Transverse colon (tissue), 4 donors: ENCODE measurements at regions not wholly inside any gene's neighbourhood (a gene's known extent, or its start where the extent isn't known, plus 50 kb on each side); places are given as distances from the start of the nearest gene placed in this dataset.
"Not testable (repeated sequence)": the region's sequence is repeated elsewhere in the genome, so short reads cannot be mapped to it uniquely, and the experiment has no call there.

Source experiments
- DNase-seq: peaks from one replicate; pipeline ENCODE4 v3.0.0-alpha.2; 2019
- H3K27ac ChIP-seq, 4 donors: fragments of 200-600 bp; sonication (generic); 2 replicates each; pipeline ENCODE4 v1.5.1; 2016 to 2018; ENCODE audit warnings: inconsistent platforms in 4 of 4
- H3K27me3 ChIP-seq: fragments of 200-600 bp; sonication (generic); 2 replicates; pipeline ENCODE4 v1.5.1; 2017; ENCODE audit warnings: inconsistent platforms
- H3K36me3 ChIP-seq, 4 donors: fragments of 200-600 bp; sonication (generic); 2 replicates each; pipeline ENCODE4 v1.5.1; 2017 to 2019; ENCODE audit warnings: inconsistent platforms in 4 of 4
- H3K4me1 ChIP-seq, 4 donors: fragments of 200-600 bp; sonication (generic); 2 replicates each; pipeline ENCODE4 v1.5.1; 2017 to 2020; ENCODE audit warnings: inconsistent platforms in 4 of 4
- H3K4me3 ChIP-seq, 4 donors: fragments of 200-600 bp; sonication (generic); 1 replicate in 1 of 4; 2 replicates in 3 of 4; pipeline versions ENCODE4 v1.5.1 to v1.6.1; 2017 to 2019; ENCODE audit warnings: inconsistent platforms in 4 of 4
- H3K9me3 ChIP-seq, 2 donors: fragments of 200-600 bp; sonication (generic); 2 replicates each; pipeline ENCODE4 v1.5.1; 2017 to 2019; ENCODE audit warnings: inconsistent platforms in 2 of 2
- EP300 ChIP-seq: sonication (generic); formaldehyde crosslinking; IDR thresholded peaks from one replicate; pipeline ENCODE4 v1.6.1; 2017; ENCODE audit warnings: antibody characterized with exemption, low read depth
- POLR2A ChIP-seq: fragments of 450-650 bp; IDR thresholded peaks from one replicate; pipeline ENCODE4 v1.6.1; 2016; ENCODE audit warnings: antibody characterized with exemption, mild to moderate bottlenecking, moderate library complexity
- POLR2AphosphoS5 ChIP-seq, 3 donors: sonication (generic); formaldehyde crosslinking; IDR thresholded peaks; one replicate each; pipeline ENCODE4 v1.6.1; 2016; ENCODE audit warnings: antibody characterized with exemption in 3 of 3
- WGBS, 2 donors: methylation state at CpG; one replicate each; pipeline ENCODE4 v1.1.5; 2018; ENCODE audit warnings: low coverage in 1 of 2; 5-methylcytosine and 5-hydroxymethylcytosine counted together
- in situ Hi-C, 4 donors: fragments of 200-750 bp; cut with MboI; loops; one replicate each; pipeline versions ENCODE4 v1.15.0 to v1.15.1; 2017; ENCODE audit warnings: low sequenced_read_pairs in 3 of 4, low pct_ligation_motif_present in 1 of 4, low pct_unique_long_range_greater_than_20kb in 1 of 4
- intact Hi-C: fragments of 100-400 bp; cut with DNase I; formaldehyde crosslinking; loops from one replicate; pipeline ENCODE4 v1.15.1; 2023; ENCODE audit warnings: low total_unique reads
- TF ChIP-seq, protein P1 (sequence below), 5 experiments: fragments of 200-600 bp in 3 of 5; fragments of 450-650 bp in 2 of 5; sonication (generic) in 3 of 5; IDR thresholded peaks; 1 replicate in 2 of 5; 2 replicates in 3 of 5; pipeline ENCODE4 v1.5.1; 2016 to 2017; ENCODE audit warnings: antibody characterized with exemption in 5 of 5, inconsistent platforms in 3 of 5, mild to moderate bottlenecking in 2 of 5, moderate library complexity in 1 of 5

DNA sequence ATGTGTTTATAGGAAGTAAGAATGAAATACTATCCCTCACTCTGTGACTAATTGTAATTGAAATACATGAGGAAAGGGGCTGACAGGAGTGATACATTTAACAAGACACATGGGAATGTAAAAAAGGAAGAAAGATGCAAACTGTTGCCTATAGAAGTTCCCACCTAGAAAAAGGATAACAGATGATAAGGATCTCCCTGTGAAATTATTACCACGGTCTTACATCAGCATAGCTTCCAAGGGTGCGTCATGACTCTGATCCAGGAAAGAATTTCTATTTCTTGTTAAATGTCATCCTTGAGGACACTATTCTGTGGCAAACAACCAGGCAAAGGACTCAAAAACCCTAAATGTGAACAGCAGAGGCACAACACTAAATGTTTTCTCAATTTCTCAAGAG is 1406.0 kb downstream of the CDY2B start:
- intact Hi-C loops (no loop called here), in situ Hi-C loops (no loop called here)
- Histone ChIP-seq H3K9me3 (no peaks in the 10 kb centered on the region), H3K36me3 (no peaks in the 10 kb centered on the region), H3K4me3 (no peak overlapping the region), H3K27ac (no peak overlapping the region), H3K4me1 (no peaks in the 10 kb centered on the region), H3K27me3 (no peaks in the 10 kb centered on the region)
- DNase-seq: no peak
- WGBS, 2 donors: no CpG with 5 or more reads among the region's 2 CpGs
- TF ChIP-seq, protein P1, sequence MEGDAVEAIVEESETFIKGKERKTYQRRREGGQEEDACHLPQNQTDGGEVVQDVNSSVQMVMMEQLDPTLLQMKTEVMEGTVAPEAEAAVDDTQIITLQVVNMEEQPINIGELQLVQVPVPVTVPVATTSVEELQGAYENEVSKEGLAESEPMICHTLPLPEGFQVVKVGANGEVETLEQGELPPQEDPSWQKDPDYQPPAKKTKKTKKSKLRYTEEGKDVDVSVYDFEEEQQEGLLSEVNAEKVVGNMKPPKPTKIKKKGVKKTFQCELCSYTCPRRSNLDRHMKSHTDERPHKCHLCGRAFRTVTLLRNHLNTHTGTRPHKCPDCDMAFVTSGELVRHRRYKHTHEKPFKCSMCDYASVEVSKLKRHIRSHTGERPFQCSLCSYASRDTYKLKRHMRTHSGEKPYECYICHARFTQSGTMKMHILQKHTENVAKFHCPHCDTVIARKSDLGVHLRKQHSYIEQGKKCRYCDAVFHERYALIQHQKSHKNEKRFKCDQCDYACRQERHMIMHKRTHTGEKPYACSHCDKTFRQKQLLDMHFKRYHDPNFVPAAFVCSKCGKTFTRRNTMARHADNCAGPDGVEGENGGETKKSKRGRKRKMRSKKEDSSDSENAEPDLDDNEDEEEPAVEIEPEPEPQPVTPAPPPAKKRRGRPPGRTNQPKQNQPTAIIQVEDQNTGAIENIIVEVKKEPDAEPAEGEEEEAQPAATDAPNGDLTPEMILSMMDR (IDR thresholded peaks at IDR 0.05): no peak

DNA sequence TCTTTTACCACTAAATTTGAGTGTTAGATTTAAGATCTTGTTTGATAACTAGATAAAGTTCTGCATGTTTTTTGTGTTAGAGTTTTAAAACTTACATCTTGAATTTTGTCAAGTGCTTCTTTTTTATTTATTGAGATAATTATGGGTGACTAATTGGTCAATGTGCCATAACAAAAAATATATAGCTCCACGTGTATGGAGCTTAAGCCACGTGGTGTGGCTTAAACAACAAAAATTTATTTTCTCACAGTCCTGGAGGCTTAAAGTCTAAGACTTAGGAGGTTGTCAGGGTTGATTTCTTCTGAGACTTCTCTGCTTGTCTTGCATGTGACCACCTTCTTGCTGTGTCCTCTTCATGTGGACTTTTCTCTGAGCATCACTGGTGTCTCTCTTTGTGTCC is 1425.2 kb downstream of the CDY2B start:
- WGBS, 2 donors: 67% methylated on average over 2 of the region's 2 CpGs; no CpG with 5 or more reads in 1 of the 2 donors
- no peak for TF ChIP-seq EP300
- no peak for TF ChIP-seq POLR2A
- TF ChIP-seq, protein P1 (IDR thresholded peaks at IDR 0.05): no peak
- no peak for TF ChIP-seq POLR2AphosphoS5 (IDR thresholded peaks at IDR 0.05)
- DNase-seq: no peak
- Histone ChIP-seq H3K4me1 (no peaks in the 10 kb centered on the region), H3K36me3 (no peaks in the 10 kb centered on the region), H3K27me3 (no peaks in the 10 kb centered on the region), H3K27ac (no peak overlapping the region), H3K9me3 (no peaks in the 10 kb centered on the region), H3K4me3 (no peak overlapping the region)
- intact Hi-C loops: no loop called here
- in situ Hi-C loops: no loop called here

- Histone ChIP-seq H3K4me3 (no peak overlapping the region), H3K27me3 (no peaks in the 10 kb centered on the region), H3K36me3 (no peaks in the 10 kb centered on the region), H3K27ac (no peak overlapping the region), H3K4me1 (no peaks in the 10 kb centered on the region), H3K9me3 (no peaks in the 10 kb centered on the region)
- TF ChIP-seq POLR2AphosphoS5 (IDR thresholded peaks at IDR 0.05): no peak
- no peak for TF ChIP-seq POLR2A
- TF ChIP-seq, protein P1 (IDR thresholded peaks at IDR 0.05): no peak
- WGBS, 2 donors: 100% methylated on average over 1 of the region's 2 CpGs; no CpG with 5 or more reads in 1 of the 2 donors
- in situ Hi-C loops: no loop called here
- intact Hi-C loops: no loop called here
- no peak for DNase-seq
Measured at GRCh38 chrY:16446152-16446551, 1433.9 kb downstream of the CDY2B start.

DNA sequence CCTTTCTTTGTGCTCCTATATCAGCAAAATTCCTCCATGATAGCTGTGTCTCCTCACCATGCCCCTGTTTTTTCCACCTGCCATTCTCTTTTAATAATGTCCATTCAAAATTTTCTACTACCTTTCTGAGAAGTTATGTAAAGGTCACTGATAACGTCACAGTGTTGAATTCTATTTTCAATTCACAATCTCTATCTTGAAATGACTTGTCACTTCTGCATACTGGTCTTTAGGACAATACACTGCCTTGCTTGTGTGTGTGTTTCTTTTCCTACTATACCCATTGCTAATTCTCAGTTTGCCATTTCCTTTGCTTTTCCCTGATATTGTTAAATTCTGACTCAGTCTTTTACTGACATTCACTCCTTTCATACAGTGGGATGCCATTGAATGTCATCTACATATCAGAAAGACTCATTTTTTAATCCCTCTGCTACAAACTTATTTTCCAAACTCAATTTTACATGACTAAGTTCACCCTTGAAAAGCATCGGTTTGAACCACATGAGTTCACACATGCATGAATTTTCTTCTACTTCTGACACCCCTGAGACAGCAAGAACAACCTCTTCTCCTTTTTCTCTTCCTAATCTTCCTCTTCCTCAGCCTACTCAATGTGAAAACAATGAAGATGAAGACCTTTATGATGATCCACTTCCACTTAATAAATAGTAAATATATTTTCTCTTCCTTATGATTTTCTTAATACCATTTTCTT is 1470.7 kb downstream of the CDY2B start:
- H3K27me3 ChIP-seq, in situ Hi-C loops, H3K4me3 ChIP-seq, DNase-seq, H3K36me3 ChIP-seq, H3K9me3 ChIP-seq, H3K4me1 ChIP-seq, intact Hi-C loops, H3K27ac ChIP-seq: not testable (repeated sequence)
- WGBS, 2 donors: no CpG with 5 or more reads among the region's 2 CpGs

DNA sequence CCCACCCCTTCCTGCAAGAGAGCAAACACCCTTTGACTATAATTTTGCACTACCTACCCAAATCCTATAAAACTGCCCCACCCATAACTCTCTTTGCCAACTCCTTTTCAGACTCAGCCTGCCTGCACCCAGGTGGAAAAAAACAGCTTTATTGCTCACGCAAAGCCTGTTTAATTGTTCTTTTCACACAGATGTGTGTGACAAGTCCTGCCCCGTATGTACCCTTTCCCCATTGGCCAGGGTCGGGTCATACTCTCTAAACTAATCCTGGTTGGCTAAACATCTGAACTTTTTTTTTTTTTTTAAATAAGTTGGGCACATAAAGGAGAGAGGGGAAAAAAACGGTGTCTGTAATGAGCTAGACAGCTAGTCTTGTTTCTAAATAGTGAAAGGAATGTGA is 1500.6 kb downstream of the CDY2B start:
- H3K9me3 ChIP-seq, H3K36me3 ChIP-seq, DNase-seq, in situ Hi-C loops, H3K4me3 ChIP-seq, H3K27me3 ChIP-seq, intact Hi-C loops, H3K4me1 ChIP-seq, H3K27ac ChIP-seq: not testable (repeated sequence)
- no CpG with 5 or more reads among the region's 4 CpGs for WGBS, 2 donors

DNA sequence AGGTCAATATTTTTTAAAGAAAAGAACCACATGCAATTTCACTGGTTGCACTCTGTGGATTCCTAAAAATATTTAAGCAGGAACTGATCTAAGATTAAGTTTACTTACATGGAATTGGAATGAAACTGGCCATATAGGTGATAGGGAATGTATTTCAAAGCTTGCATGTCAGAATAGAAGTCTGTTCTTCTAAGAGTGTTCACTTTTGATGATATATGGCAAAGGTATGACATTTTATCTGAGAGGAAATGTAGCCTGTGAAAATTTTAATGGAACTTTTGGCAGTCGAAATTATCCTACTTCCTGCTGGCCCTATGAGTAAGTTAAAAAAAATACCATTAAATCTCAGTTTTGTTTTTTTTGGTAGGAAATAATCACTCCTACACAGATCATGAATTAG is 1538.4 kb downstream of the CDY2B start:
- no CpG with 5 or more reads among the region's 1 CpG for WGBS, 2 donors
- intact Hi-C loops, in situ Hi-C loops: not testable (repeated sequence)

DNA sequence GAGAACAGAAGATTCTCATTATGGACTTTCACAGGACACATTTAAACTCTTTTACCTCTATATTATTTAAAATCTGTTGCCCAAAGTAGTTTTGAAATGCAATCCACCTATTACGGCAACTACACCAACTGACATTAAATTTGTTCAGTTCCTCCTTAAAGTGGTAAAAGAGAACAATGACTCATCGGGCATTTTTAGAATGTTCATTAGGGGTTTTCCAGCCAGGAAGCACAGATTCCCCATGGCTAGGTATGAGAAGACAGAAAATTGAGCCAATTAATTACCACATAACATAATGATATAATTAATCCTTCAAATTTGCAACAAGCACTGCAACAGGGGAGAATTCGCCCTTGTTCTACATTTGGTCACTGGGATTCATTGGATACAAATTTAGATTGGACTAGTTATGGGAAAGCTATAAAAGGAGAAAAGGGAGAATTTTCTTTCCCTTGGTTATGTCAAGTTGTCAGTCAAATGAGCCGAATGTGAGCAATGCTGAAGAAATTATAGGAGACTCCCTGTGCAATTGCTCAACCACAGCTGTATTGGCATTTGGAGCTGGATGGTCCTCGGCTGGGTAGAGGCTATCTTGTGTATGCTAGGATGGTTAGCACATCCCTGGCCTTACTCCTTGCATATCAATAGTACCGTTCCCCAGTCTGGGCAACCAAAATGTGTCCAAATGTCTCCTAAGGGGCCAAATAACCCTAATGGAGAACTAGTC is 1549.8 kb downstream of the CDY2B start:
- H3K27me3 ChIP-seq, in situ Hi-C loops, H3K27ac ChIP-seq, H3K36me3 ChIP-seq, H3K9me3 ChIP-seq, H3K4me3 ChIP-seq, intact Hi-C loops, H3K4me1 ChIP-seq, DNase-seq: not testable (repeated sequence)
- WGBS, 2 donors: no CpG with 5 or more reads among the region's 6 CpGs

More for the DNA sequence above, 1538.4 kb downstream of the CDY2B start:
- not testable (repeated sequence) for H3K9me3 ChIP-seq, H3K27ac ChIP-seq, H3K36me3 ChIP-seq, H3K4me1 ChIP-seq, H3K4me3 ChIP-seq, H3K27me3 ChIP-seq, DNase-seq
